HepG2 (cell line): ENCODE measurements at regions not wholly inside any gene's neighbourhood (a gene's known extent, or its start where the extent isn't known, plus 50 kb on each side); places are given as distances from the start of the nearest gene placed in this dataset.

Source experiments
- ATAC-seq: fragments of 200-7000 bp; cut with Tn5 transposase; 3 replicates; pipeline ENCODE4 v1.9.1; 2020; ENCODE audit warnings: mild to moderate bottlenecking, moderate library complexity
- BruUV-seq: library from RNA; stranded (reverse); fragments of 400-500 nt; replicated peaks from 2 replicates; lab custom pipeline; 2021; lab: Mats Ljungman, UMichigan
- CTCF ChIA-PET: fragments of 300-600 bp; formaldehyde crosslinking; extraction: SDS; loops from one replicate; lab custom pipeline; 2021; ENCODE audit warnings: low total read pairs, inconsistent platforms, low intra/inter-chr PET ratio; lab: Yijun Ruan, JAX
- POLR2A ChIA-PET: fragments of 350-600 bp; sonication (Branson Sonifier 250); formaldehyde crosslinking; loops from one replicate; lab custom pipeline; 2020; ENCODE audit warnings: antibody characterized with exemption, inconsistent platforms; lab: Yijun Ruan, JAX
- DNase-seq: peaks from one replicate; pipeline ENCODE4 v3.0.0-alpha.2; 2015; ENCODE audit warnings: low spot score
- FAIRE-seq: peaks from 3 replicates; lab custom pipeline; 2011; peaks lifted over from hg19 to GRCh38; lab: Jason Lieb, UNC
- H2AFZ ChIP-seq: one replicate; pipeline ENCODE4 v1.6.1; 2011; ENCODE audit warnings: low read length, inconsistent platforms
- H3K27ac ChIP-seq: fragments of 300-600 bp; 3 replicates; pipeline ENCODE4 v1.8.0; 2011; ENCODE audit warnings: mixed run types, mild to moderate bottlenecking, mixed read lengths, low read length, inconsistent platforms; ENCODE audit not compliant: insufficient read depth; ENCODE audit errors: extremely low read length
- H3K27me3 ChIP-seq, 2 experiments: fragments of 200-600 bp in 1 of 2; 2 replicates in 1 of 2; 3 replicates in 1 of 2; pipeline versions ENCODE4 v1.6.0 to v1.8.0; 2011; ENCODE audit warnings: low read length in 2 of 2, mild to moderate bottlenecking in 2 of 2, moderate library complexity in 2 of 2, inconsistent platforms in 1 of 2; ENCODE audit not compliant: insufficient read depth in 2 of 2, control insufficient read depth in 1 of 2
- H3K36me3 ChIP-seq, 2 experiments: fragments of 200-600 bp in 1 of 2; replicated peaks in 1 of 2; 2 replicates in 1 of 2; 3 replicates in 1 of 2; pipeline versions ENCODE4 v1.5.1 to v1.8.0; 2011; ENCODE audit warnings: low read length in 2 of 2, inconsistent platforms in 1 of 2; ENCODE audit not compliant: insufficient read depth in 2 of 2, control insufficient read depth in 1 of 2
- H3K4me1 ChIP-seq: 2 replicates; pipeline ENCODE4 v1.5.1; 2012; ENCODE audit warnings: low read length, inconsistent platforms; ENCODE audit not compliant: insufficient read depth
- H3K4me2 ChIP-seq: 2 replicates; pipeline ENCODE4 v1.6.0; 2011; ENCODE audit warnings: low read depth, low read length, inconsistent platforms
- H3K4me3 ChIP-seq, 3 experiments: fragments of 200-600 bp in 1 of 3; sonication (generic), shearing (Covaris generic) in 1 of 3; replicated peaks in 1 of 3; 2 replicates each; pipeline ENCODE4 v1.5.1; 2011 to 2016; ENCODE audit warnings: low read length in 3 of 3, inconsistent platforms in 2 of 3, low read depth in 2 of 3, mild to moderate bottlenecking in 2 of 3, control low read depth in 1 of 3, mixed read lengths in 1 of 3; ENCODE audit not compliant: insufficient read depth in 1 of 3
- H3K79me2 ChIP-seq: one replicate; pipeline ENCODE4 v1.6.1; 2011; ENCODE audit warnings: low read length, inconsistent platforms; ENCODE audit not compliant: insufficient read depth
- H3K9ac ChIP-seq: 2 replicates; pipeline ENCODE4 v1.6.0; 2011; ENCODE audit warnings: mild to moderate bottlenecking, low read depth, low read length, inconsistent platforms; ENCODE audit not compliant: insufficient read depth
- H3K9me3 ChIP-seq: 2 replicates; pipeline ENCODE4 v1.5.1; 2012; ENCODE audit warnings: mild to moderate bottlenecking, low read length
- H4K20me1 ChIP-seq: 2 replicates; pipeline ENCODE4 v1.6.0; 2011; ENCODE audit warnings: inconsistent platforms, mild to moderate bottlenecking, low read length, moderate library complexity; ENCODE audit not compliant: insufficient read depth
- ATF7-NPFF ChIP-seq: sonication (generic); formaldehyde crosslinking; IDR thresholded peaks from 2 replicates; pipeline ENCODE4 v1.8.1; 2023; ENCODE audit warnings: mild to moderate bottlenecking, low read depth, missing genetic modification reagents, moderate library complexity
- HDAC6 ChIP-seq: fragments of 200-600 bp; sonication (generic); IDR thresholded peaks from 2 replicates; pipeline ENCODE4 v1.7.0; 2017; ENCODE audit warnings: mild to moderate bottlenecking, antibody characterized with exemption, low read length, low read depth
- KLF11 ChIP-seq: IDR thresholded peaks from 2 replicates; pipeline ENCODE4 v1.6.1; 2016; ENCODE audit warnings: missing compliant biosample characterization
- KLF9 ChIP-seq: IDR thresholded peaks from 2 replicates; pipeline ENCODE4 v1.6.1; 2016; ENCODE audit warnings: low read depth
- MAZ ChIP-seq, 2 experiments: sonication (generic) in 1 of 2; formaldehyde crosslinking in 1 of 2; IDR thresholded peaks; 2 replicates each; pipeline versions ENCODE4 v1.5.0 to v1.6.1; 2012 to 2020; ENCODE audit warnings: low read depth in 2 of 2, mild to moderate bottlenecking in 2 of 2, borderline replicate concordance in 1 of 2, improper control_type of control experiment in 1 of 2, low read length in 1 of 2, missing genetic modification reagents in 1 of 2, moderate library complexity in 1 of 2
- NFYB ChIP-seq: sonication (generic); formaldehyde crosslinking; IDR thresholded peaks from 2 replicates; pipeline ENCODE4 v1.4.0; 2020; ENCODE audit warnings: missing genetic modification reagents
- SYNCRIP ChIP-seq: fragments of 200-400 bp; formaldehyde crosslinking; IDR thresholded peaks from 2 replicates; pipeline ENCODE4 v1.6.1; 2018; ENCODE audit warnings: mild to moderate bottlenecking, low read depth, low read length; ENCODE audit not compliant: insufficient read depth
- ZNF333 ChIP-seq: sonication (generic); formaldehyde crosslinking; IDR thresholded peaks from 2 replicates; pipeline ENCODE4 v1.4.0; 2020; ENCODE audit warnings: mild to moderate bottlenecking, missing genetic modification reagents, borderline replicate concordance
- ZNF431 ChIP-seq: sonication (generic); formaldehyde crosslinking; IDR thresholded peaks from 2 replicates; pipeline ENCODE4 v1.9.0; 2022; ENCODE audit warnings: missing genetic modification reagents, low read depth, mild to moderate bottlenecking, borderline replicate concordance
- ZNF777 ChIP-seq: sonication (generic); formaldehyde crosslinking; IDR thresholded peaks from 2 replicates; pipeline ENCODE4 v1.4.0; 2020; ENCODE audit warnings: missing genetic modification reagents
- WGBS: methylation state at CpG from one replicate; pipeline ENCODE4 v1.1.6; 2017; ENCODE audit warnings: low lambda C conversion rate; 5-methylcytosine and 5-hydroxymethylcytosine counted together
- in situ Hi-C: cut with HindIII; loops from 2 replicates; pipeline ENCODE4 v1.10.0; 2017; ENCODE audit warnings: low pct_unique_long_range_greater_than_20kb; ENCODE audit not compliant: extremely low pct_ligation_motif_present
- intact Hi-C: fragments of 100-400 bp; cut with micrococcal nuclease; formaldehyde crosslinking; loops from one replicate; pipeline ENCODE4 v1.10.0; 2022; ENCODE audit not compliant: unreplicated experiment
- TF ChIP-seq, protein P1 (sequence below): sonication (generic); formaldehyde crosslinking; IDR thresholded peaks from 2 replicates; pipeline ENCODE4 v1.5.1; 2020; ENCODE audit warnings: missing genetic modification reagents, mild to moderate bottlenecking, borderline replicate concordance
- TF ChIP-seq, protein P2 (sequence below): sonication (generic); formaldehyde crosslinking; IDR thresholded peaks from 2 replicates; pipeline ENCODE4 v1.4.0; 2020; ENCODE audit warnings: missing genetic modification reagents
- TF ChIP-seq, protein P3 (sequence below): sonication (generic); formaldehyde crosslinking; IDR thresholded peaks from 2 replicates; pipeline ENCODE4 v1.4.0; 2020; ENCODE audit warnings: missing genetic modification reagents

DNA sequence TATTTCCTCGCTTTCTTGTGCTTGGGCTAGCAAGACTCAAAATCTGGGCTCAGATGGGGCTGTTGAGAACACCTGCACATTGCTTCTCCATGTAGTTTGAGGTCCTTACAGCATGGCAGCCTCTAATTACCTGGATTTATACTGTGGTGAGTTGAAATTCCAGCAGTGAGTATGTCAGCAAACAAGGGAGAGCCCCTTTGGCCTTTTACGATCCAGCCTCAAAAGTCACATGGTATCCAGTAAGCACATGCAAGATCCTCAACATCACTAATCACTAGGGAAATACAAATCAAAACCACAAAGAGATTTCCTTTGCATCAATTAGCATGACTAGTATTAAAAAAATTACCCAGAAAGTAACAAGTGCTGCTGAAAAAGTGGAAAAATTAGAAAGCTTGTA is 787.8 kb downstream of the NLGN4Y start:
- Histone ChIP-seq H3K79me2 (no peaks in the 10 kb centered on the region), H3K4me3 (no peak overlapping the region), H3K27me3 (no peaks in the 10 kb centered on the region), H3K4me2 (no peak overlapping the region), H3K4me1 (no peaks in the 10 kb centered on the region), H2AFZ (no peak overlapping the region), H3K36me3 (no peaks in the 10 kb centered on the region), H3K9me3 (no peaks in the 10 kb centered on the region), H3K9ac (no peak overlapping the region), H4K20me1 (no peaks in the 10 kb centered on the region), H3K27ac (no peak overlapping the region)
- CTCF ChIA-PET, result no interaction called here
- ATAC-seq, result no peak
- no peak for DNase-seq
- no peak for TF ChIP-seq ATF7-NPFF (CRISPR knock-in tag)
- TF ChIP-seq, protein P1, sequence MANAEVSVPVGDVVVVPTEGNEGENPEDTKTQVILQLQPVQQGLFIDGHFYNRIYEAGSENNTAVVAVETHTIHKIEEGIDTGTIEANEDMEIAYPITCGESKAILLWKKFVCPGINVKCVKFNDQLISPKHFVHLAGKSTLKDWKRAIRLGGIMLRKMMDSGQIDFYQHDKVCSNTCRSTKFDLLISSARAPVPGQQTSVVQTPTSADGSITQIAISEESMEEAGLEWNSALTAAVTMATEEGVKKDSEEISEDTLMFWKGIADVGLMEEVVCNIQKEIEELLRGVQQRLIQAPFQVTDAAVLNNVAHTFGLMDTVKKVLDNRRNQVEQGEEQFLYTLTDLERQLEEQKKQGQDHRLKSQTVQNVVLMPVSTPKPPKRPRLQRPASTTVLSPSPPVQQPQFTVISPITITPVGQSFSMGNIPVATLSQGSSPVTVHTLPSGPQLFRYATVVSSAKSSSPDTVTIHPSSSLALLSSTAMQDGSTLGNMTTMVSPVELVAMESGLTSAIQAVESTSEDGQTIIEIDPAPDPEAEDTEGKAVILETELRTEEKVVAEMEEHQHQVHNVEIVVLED, result no peak
- TF ChIP-seq NFYB (CRISPR knock-in tag), result no peak
- no peak for TF ChIP-seq SYNCRIP
- no peak for TF ChIP-seq HDAC6
- no peak for TF ChIP-seq KLF9
- TF ChIP-seq ZNF333, result no peak
- TF ChIP-seq, protein P2, sequence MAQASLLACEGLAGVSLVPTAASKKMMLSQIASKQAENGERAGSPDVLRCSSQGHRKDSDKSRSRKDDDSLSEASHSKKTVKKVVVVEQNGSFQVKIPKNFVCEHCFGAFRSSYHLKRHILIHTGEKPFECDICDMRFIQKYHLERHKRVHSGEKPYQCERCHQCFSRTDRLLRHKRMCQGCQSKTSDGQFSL (CRISPR knock-in tag), result no peak
- TF ChIP-seq ZNF431 (CRISPR knock-in tag), result no peak
- no peak for TF ChIP-seq KLF11 (CRISPR knock-in tag)
- no peak for TF ChIP-seq ZNF777 (CRISPR knock-in tag)
- no peak for TF ChIP-seq MAZ (IDR thresholded peaks at IDR 0.05; ENCODE audit: borderline replicate concordance, low read depth, low read length)
- no peak for TF ChIP-seq MAZ (CRISPR knock-in tag; IDR thresholded peaks at IDR 0.05; ENCODE audit: low read depth)
- TF ChIP-seq, protein P3, sequence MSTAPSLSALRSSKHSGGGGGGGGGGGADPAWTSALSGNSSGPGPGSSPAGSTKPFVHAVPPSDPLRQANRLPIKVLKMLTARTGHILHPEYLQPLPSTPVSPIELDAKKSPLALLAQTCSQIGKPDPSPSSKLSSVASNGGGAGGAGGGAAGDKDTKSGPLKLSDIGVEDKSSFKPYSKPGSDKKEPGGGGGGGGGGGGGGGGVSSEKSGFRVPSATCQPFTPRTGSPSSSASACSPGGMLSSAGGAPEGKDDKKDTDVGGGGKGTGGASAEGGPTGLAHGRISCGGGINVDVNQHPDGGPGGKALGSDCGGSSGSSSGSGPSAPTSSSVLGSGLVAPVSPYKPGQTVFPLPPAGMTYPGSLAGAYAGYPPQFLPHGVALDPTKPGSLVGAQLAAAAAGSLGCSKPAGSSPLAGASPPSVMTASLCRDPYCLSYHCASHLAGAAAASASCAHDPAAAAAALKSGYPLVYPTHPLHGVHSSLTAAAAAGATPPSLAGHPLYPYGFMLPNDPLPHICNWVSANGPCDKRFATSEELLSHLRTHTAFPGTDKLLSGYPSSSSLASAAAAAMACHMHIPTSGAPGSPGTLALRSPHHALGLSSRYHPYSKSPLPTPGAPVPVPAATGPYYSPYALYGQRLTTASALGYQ (CRISPR knock-in tag), result no peak
- BruUV-seq, result no TSS peak
- in situ Hi-C loops, result no loop called here
- POLR2A ChIA-PET, result no interaction called here
- intact Hi-C loops, result no loop called here
- WGBS, result 0% methylated on average over 1 of the region's 2 CpGs
- FAIRE-seq, result no peak
